DMS53 treated with DMSO at 0.1 percent for 48 hours (cell line): ENCODE measurements at regions not wholly inside any gene's neighbourhood (a gene's known extent, or its start where the extent isn't known, plus 50 kb on each side); places are given as distances from the start of the nearest gene placed in this dataset.
"Not testable (repeated sequence)": the region's sequence is repeated elsewhere in the genome, so short reads cannot be mapped to it uniquely, and the experiment has no call there.

Source experiments
- DNase-seq: peaks from one replicate; lab custom pipeline; 2025; ENCODE audit not compliant: unreplicated experiment; lab: John Stamatoyannopoulos, UW

DNA sequence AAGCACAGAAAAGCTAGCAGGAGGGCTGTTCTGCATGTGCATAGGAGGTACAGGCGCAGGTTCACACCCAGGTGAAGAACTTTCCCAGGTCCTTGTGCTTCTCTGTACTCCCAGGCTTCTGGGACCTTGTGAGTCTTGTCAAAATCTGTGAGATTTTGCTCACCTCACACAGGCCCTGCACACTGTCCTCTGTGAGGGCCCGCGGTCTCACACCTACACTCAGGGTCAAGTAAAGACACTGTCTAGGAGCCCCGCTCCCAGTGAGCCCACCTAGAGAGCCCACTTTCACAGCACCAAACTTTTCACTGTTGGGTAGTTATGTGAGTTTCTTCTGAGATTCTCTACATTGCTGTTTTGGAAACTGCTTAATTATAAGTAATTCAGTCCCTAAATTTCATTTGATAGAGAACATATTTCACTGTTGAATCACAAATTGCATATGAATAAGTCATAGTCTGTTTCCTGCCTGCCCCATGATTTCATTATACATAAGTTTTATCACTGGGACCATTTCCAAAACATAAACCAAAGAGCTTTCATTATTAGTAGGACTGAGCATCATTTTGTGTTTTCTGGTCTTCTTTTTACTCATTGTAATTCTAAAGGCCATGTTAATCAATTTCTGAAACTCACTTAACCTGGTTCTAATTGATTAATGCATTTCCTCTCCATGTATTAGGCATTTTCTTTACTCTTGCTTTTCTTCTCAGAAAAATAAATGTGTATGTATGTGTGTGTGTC, 234.2 kb upstream of the SPOPL start:
- no peak for DNase-seq

DNA sequence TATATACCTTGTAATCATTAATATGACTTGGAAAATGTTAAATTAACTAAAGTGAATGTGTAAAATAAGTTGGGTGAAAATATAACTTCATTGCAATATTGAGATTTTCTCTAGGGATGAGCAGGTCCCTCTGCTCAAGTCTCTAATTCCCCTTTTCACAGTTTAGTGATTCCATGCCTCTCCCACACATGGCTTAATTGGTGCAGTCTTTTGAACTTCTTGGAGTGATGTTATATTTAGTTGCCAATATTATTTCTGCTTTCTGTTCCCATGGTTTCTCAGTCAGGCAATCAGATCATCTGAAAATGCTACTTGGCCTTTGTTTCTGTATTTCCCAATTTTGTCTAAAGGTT, 233.7 kb upstream of the SPOPL start:
- no peak for DNase-seq

DNA sequence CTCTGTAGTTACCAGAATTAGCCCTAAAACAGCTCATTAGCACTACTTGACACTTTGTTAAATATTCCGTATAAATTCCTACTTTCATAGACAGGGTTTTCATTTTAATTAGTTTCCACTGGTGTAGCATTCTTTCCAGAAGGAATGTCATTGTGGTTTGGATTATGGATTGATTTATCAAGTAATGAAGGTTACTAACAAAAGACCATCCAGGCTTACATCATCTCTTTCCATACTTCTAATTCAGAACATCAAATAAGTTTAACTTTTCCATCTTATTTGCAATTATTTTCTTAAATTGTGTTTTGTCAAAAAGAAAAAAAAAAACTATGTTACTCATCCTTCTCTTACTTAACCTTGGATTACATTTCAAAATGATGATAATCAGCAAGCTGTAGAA, 231.8 kb upstream of the SPOPL start:
- no peak for DNase-seq

DNA sequence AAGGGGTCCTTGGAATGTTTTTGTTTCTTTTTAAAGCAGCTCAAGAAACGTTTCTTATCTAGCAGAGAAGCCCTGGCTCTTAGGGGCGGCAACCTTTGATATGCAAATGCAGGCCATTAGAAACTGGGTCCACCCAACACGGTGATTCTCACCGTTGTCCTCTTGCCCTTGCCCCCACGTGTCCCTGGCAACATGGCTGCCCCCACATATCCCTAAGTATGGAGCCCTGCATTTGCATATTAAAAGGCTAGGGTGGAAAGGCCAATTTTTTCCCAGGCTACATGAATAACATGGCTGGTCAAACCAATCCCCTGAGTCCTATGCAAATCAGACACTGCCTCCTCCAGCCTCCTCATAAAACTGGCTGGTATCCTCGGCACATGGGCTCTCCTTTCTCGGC, 230.1 kb upstream of the SPOPL start:
- no peak for DNase-seq

GRCh38 chr2:138272524-138273195, 228.9 kb upstream of the SPOPL start:
- no peak for DNase-seq

DNA sequence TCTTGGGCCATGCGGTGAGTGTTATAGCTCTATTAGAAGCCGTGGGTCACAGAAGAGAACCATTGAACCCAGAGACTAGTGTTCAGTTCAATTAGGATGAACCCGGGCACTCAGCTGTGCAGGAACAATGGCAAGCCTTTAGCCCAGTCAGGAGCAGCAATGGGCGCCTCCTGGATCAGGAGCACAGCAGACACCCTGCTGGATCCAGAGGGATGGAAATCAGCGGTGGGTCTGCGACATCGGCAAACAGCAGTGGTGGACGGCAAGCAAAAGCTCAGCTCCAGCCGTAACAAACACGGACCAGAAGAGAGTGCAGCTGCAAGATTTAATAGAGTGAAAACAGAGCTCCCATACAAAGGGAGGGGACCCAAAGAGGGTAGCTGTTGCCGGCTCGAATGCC, 228.3 kb upstream of the SPOPL start:
- not testable (repeated sequence) for DNase-seq

- DNase-seq: no peak
Measured at GRCh38 chr2:138274421-138275291, 226.9 kb upstream of the SPOPL start.

GRCh38 chr2:138275292-138275690, 226.3 kb upstream of the SPOPL start:
- DNase-seq: no peak

DNA sequence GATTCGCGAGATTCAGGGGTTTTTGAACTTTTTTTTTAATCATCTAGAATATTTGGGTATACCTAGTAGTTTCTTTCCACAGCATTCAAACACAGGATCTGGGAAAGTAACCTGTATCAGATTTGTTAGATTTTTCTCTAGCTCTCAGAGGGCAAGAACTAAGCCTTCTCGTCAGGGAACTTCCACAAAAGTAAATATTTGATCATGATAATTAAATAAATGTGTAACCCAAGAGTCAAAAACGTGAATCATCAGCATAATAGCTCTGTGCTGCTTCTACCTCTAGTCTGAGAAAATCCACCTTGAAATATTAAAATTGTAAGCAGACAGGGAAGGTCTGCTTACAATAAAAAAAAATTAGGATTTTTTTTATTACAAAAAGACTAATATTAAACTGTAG, 225.7 kb upstream of the SPOPL start:
- DNase-seq: peak; percentile 55

DNA sequence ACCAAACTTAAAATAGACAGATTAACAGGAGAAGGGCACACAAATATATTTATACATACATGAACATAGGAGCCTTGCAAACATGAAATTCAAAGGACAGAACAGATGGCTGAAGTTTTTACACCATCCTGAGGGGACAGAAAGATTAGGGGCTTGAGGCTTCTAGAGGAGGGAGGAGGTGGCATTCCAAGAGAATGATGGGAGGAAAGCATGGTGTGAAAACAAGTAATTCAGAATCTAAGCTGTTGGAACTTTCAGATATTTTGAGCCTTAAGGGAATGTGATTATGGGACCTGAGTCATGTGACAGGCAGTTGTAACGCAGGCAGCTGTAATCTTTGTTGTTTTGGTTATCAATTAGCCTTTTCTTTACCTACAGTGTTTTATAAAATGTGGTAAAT, 225.2 kb upstream of the SPOPL start:
- DNase-seq: no peak

DNA sequence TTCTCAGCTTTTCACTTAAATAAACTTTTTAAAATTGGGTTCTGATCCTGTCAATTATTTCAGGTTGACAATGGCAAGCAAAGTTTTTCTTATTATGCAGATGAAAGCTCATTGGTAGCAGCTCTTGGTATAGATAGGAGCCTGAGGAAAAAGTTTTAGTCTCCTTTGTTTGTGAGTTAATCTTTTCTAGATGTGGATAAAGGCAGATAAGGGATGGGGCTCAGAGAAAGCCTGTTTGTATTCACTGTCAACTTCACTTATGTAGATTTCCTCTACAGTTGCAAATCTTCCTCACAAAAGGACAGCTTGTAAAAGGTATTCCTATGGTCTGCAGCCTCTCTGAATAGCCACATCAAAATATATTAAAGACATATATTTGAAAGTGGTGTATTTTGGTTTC, 224.5 kb upstream of the SPOPL start:
- DNase-seq: no peak

- no peak for DNase-seq
Measured at GRCh38 chr2:138279871-138280270, 221.7 kb upstream of the SPOPL start.

GRCh38 chr2:138280999-138281695, 220.4 kb upstream of the SPOPL start:
- no peak for DNase-seq

DNA sequence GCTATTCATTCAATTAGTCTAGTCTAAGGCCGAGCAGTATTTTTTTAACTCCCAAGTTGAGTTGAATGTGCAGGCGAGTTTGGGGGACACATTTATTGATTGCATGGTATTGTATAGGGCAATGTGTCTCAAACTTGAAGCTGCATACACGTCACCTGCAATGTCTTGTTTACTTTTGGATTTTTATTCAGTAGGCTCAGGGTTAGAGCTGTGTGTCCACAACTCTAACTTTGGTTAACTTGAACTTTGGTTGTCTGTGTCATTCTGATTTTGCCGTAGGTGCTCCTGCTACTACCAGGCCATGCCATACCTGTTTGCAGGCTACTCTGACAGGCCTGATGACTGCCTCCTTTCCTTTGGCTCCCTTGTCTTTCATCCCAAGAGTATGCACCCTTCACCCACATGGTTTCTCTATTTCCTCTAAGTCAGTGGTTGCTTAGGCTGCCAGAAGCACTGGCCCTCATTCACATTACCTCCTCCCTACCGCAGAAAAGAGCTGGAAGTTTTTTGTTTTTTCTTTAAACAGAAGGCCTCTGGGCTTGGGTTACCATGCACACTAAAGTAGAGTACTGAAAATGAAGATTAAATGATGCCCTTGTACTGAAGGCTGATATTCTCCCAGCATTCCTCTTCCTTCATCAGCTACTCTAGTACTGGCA, 219.4 kb upstream of the SPOPL start:
- DNase-seq: no peak

DNA sequence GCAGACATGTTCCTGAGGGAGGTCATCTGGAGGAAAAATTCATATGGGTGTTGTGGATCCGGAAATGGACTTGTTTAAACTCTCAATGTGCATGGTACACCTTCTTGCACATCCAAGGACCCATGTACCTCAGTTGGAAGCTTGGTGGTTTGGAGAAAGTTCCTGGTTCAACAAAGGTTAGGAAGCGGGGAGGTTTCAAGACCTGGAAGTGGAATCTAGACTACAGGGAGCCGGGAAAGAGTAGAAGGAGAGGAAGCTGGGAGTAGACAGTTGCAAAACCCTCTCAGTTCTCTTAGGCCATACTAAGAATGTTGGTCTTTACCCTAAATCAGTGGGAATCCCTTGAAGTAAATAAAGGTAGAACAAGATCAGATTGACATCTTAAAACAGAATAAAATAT, 209.8 kb upstream of the SPOPL start:
- DNase-seq: no peak

DNA sequence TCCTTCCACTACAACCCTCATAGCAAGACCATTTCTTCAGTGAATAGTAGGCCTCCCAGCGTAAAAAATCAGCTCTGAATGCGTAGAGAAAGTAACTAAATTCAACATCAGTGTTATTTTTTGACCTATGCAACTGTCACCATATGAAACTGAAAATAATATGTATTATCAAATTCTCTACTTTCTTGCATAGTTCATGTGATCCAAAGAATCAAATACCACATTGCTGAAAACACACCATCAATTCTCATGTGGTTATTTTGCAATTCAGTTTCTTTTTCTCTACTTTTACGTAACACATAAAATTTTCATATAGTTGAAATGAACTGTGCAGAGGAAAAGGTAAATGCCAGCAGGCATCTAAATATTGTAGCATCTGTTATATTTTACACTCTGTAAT, 208.5 kb upstream of the SPOPL start:
- no peak for DNase-seq

- DNase-seq: no peak
Measured at GRCh38 chr2:138293549-138293948, 208.0 kb upstream of the SPOPL start.

DNA sequence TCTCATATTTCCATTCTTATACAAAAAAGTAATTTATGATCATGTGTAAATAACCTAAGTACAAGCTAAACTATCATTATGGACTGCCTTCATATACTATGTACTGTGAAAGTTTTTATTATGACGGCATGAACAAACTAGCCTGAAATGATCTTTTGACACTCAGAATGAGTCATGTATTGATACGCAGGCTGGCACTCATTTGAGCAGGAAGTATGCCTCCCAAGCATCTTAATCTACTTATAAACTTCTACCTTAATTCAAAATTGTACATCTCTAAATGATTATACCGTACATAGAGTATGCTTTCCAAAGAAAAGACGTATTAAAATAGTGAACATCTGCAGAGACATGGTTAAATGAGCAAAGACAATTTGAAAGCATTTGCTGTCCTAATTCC, 207.1 kb upstream of the SPOPL start:
- DNase-seq: no peak

GRCh38 chr2:138296365-138296764, 205.2 kb upstream of the SPOPL start:
- no peak for DNase-seq

- DNase-seq: no peak
Measured at GRCh38 chr2:138298120-138298814, 203.3 kb upstream of the SPOPL start.
